ENCODE measurements at regions not wholly inside any gene's neighbourhood (a gene's known extent, or its start where the extent isn't known, plus 50 kb on each side); places are given as distances from the start of the nearest gene placed in this dataset.
"Not testable (repeated sequence)": the region's sequence is repeated elsewhere in the genome, so short reads cannot be mapped to it uniquely, and the experiment has no call there.

DNA sequence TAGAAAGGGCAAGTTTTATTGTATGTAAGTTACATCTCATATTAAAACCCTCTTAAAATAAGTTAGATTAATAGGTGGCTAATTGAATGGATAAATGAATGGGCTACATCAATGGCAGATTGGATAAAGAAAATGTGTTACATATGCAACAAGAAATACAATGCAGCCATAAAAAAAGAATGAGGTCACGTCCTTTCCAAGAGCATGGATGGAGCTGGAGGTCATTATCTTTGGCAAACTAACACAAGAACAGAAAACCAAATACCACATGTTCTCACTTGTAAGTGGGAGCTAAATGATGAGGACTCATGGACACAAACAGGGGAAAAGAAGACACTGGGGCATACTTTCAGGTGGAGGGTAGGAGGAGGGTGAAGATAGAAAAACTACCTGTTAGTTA, 182.2 kb upstream of the GNAI1 start:
- Histone ChIP-seq H3K27ac (ENCODE audit: low read depth, low read length) (no peak overlapping the region), H3K36me3 (ENCODE audit: insufficient read depth, low read length) (no peaks in the 10 kb centered on the region), H3K4me3 (ENCODE audit: low read depth in 1 of 2, low read length in 2 of 2) (no peak overlapping the region), H3K9me3 (ENCODE audit: low read length) (no peaks in the 10 kb centered on the region), H3K9ac (ENCODE audit: low read length) (no peak overlapping the region), H3K4me1 (ENCODE audit: insufficient read depth, low read length) (no peaks in the 10 kb centered on the region), H3K27me3 (ENCODE audit: control insufficient read depth in 1 of 2, insufficient read depth in 2 of 2, low read length in 2 of 2) (no peaks in the 10 kb centered on the region)

DNA sequence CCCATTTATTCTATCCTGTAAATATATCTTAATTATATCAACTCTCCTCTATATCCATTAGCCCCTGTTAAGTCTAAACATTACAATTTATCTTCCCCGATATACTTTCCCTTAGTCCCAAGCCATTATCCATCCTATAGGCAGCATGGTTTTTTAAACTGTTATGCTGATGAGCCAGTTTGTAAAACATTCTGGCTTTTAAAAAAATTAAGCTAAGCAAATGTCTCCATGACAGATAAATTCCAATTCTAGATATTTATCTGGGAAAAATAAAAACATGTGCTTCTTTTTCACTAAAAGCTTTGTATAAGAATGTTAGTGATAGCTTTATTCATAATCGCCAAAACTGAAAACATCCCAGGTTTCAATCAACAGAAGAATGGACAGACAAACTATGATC, 183.2 kb upstream of the GNAI1 start:
- Histone ChIP-seq H3K9me3 (ENCODE audit: low read length) (no peaks in the 10 kb centered on the region), H3K9ac (ENCODE audit: low read length) (no peak overlapping the region), H3K36me3 (ENCODE audit: insufficient read depth, low read length) (no peaks in the 10 kb centered on the region), H3K27ac (ENCODE audit: low read depth, low read length) (no peak overlapping the region), H3K4me1 (ENCODE audit: insufficient read depth, low read length) (no peaks in the 10 kb centered on the region), H3K4me3 (ENCODE audit: low read depth in 1 of 2, low read length in 2 of 2) (no peak overlapping the region), H3K27me3 (ENCODE audit: control insufficient read depth in 1 of 2, insufficient read depth in 2 of 2, low read length in 2 of 2) (no peaks in the 10 kb centered on the region)

DNA sequence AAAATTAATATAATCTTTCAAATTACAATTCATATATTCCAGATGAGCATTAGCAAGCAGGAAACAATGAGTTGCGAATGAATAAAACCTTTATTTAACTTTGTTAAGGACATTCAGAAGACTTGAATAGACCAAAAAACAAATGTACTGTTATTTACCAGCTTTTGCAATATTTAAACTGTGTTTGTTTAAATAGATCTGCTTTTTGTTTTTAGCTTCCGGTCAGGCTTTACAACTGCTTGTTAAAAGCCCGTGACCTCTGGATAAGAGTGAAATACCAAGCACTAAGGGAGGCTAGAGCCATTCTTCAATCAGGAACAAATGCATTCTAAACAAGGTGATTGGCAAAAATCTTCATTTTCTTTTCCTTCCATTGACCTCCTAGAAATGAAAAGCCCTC, 184.9 kb upstream of the GNAI1 start:
- Histone ChIP-seq H3K36me3 (ENCODE audit: insufficient read depth, low read length) (no peaks in the 10 kb centered on the region), H3K27me3 (ENCODE audit: control insufficient read depth in 1 of 2, insufficient read depth in 2 of 2, low read length in 2 of 2) (no peaks in the 10 kb centered on the region), H3K27ac (ENCODE audit: low read depth, low read length) (no peak overlapping the region), H3K9me3 (ENCODE audit: low read length) (no peaks in the 10 kb centered on the region), H3K9ac (ENCODE audit: low read length) (no peak overlapping the region), H3K4me1 (ENCODE audit: insufficient read depth, low read length) (no peaks in the 10 kb centered on the region), H3K4me3 (ENCODE audit: low read depth in 1 of 2, low read length in 2 of 2) (no peak overlapping the region)

DNA sequence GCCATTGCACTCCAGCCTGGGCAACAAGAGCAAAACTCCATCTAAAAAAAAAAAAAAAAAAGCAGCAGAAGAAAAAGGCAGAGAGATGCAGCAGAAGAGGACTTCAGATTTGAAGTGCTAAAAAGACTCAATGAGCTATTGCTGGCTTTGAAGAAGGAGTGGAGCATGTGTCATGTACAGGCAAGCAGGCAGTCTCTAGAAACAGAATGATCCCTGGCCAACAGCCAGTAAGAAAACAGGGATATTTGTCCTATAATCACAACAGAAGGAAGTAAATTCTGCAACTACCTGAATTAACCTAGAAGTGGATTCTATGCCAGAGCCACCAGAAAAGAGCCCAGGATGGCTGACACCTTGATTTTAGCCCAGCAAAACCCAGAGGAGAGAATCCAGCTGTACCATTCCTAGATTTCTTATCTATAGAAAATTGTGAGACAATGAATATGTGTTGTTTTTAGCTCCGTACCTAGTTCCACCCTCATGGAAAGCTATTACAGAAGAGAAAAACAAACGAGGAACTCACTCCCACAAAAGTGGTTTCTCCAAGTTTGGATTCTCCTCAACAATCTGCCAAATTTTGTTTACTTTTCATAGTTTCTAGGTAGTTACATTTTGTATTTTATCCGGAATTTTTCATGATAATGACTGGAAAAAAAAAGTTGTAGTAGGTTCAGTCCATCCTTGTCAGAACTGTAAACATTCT, 198.2 kb upstream of the GNAI1 start:
- no peaks in the 10 kb centered on the region for H3K4me1 ChIP-seq (ENCODE audit: insufficient read depth, low read length)
- no peak overlapping the region for H3K4me3 ChIP-seq (ENCODE audit: low read depth in 1 of 2, low read length in 2 of 2)
- H3K36me3 ChIP-seq (ENCODE audit: insufficient read depth, low read length), result no peaks in the 10 kb centered on the region
- H3K27ac ChIP-seq (ENCODE audit: low read depth, low read length), result no peak overlapping the region
- no peaks in the 10 kb centered on the region for H3K27me3 ChIP-seq (ENCODE audit: control insufficient read depth in 1 of 2, insufficient read depth in 2 of 2, low read length in 2 of 2)
- H3K9ac ChIP-seq (ENCODE audit: low read length), result no peak overlapping the region
- no peaks in the 10 kb centered on the region for H3K9me3 ChIP-seq (ENCODE audit: low read length)

DNA sequence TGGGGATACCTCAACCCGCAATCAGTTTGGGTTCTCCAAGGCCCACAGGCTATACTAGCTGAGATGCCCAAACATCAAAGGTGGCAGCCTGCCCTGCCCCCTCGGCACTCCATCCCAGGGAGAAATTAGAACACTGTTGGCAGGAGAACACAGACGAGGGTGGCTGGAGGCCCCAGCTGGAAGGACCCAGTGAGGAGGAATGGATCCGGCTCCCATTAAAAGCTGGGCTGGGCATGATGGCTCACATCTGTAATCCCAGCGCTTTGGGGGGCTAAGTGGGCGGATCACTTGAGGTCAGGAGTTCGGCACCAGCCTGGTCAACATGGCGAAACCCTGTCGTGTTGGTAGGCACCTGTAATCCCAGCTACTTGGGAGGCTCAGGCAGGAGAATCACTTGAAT, 199.9 kb upstream of the GNAI1 start:
- Histone ChIP-seq H3K36me3 (ENCODE audit: insufficient read depth, low read length) (no peaks in the 10 kb centered on the region), H3K4me3 (ENCODE audit: low read depth in 1 of 2, low read length in 2 of 2) (no peak overlapping the region), H3K9me3 (ENCODE audit: low read length) (no peaks in the 10 kb centered on the region), H3K27ac (ENCODE audit: low read depth, low read length) (no peak overlapping the region), H3K9ac (ENCODE audit: low read length) (no peak overlapping the region), H3K4me1 (ENCODE audit: insufficient read depth, low read length) (no peaks in the 10 kb centered on the region), H3K27me3 (ENCODE audit: control insufficient read depth in 1 of 2, insufficient read depth in 2 of 2, low read length in 2 of 2) (no peaks in the 10 kb centered on the region)

DNA sequence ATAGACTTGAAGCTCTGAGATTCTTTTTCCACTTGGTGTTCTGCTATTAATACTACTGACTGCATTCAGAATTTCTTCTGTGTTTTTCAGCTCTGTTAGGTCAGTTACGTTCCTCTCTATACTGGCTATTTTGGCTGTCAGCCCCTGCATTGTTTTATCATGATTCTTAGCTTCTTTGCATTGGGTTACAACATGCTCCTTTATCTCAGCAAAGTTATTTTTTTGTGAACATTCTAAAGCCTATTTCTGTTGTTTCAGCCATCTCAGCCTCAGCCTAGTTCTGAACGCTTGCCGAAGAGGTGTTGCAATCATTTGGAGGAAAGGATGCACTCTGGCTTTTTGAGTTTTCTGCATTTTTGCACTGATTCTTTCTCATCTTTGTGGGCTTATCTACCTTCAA, 201.5 kb upstream of the GNAI1 start:
- Histone ChIP-seq H3K27ac (ENCODE audit: low read depth, low read length) (no peak overlapping the region), H3K4me1 (ENCODE audit: insufficient read depth, low read length) (no peaks in the 10 kb centered on the region), H3K9me3 (ENCODE audit: low read length) (no peaks in the 10 kb centered on the region), H3K4me3 (ENCODE audit: low read depth in 1 of 2, low read length in 2 of 2) (no peak overlapping the region), H3K27me3 (ENCODE audit: control insufficient read depth in 1 of 2, insufficient read depth in 2 of 2, low read length in 2 of 2) (no peaks in the 10 kb centered on the region), H3K9ac (ENCODE audit: low read length) (no peak overlapping the region), H3K36me3 (ENCODE audit: insufficient read depth, low read length) (no peaks in the 10 kb centered on the region)

DNA sequence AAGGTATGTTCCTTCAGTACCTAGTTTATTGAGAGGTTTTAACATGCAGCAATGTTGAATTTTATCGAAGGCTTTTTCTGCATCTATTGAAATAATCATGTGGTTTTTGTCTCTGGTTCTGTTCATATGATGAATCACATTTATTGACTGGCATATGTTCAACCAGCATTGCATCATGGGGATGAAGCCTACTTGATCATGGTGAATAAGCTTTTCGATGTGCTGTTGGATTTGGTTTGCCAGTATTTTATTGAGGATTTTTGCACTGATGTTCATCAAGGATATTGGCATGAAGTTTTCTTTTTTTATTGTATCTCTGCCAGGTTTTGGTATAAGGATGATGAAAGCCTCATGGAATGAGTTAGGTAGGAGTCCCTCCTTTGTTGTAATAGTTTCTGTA, 204.0 kb upstream of the GNAI1 start:
- no peak overlapping the region for H3K4me3 ChIP-seq (ENCODE audit: low read depth in 1 of 2, low read length in 2 of 2)
- H3K36me3 ChIP-seq (ENCODE audit: insufficient read depth, low read length), result no peaks in the 10 kb centered on the region
- no peaks in the 10 kb centered on the region for H3K4me1 ChIP-seq (ENCODE audit: insufficient read depth, low read length)
- H3K27ac ChIP-seq (ENCODE audit: low read depth, low read length), result no peak overlapping the region
- H3K9ac ChIP-seq (ENCODE audit: low read length), result no peak overlapping the region
- no peaks in the 10 kb centered on the region for H3K27me3 ChIP-seq (ENCODE audit: control insufficient read depth in 1 of 2, insufficient read depth in 2 of 2, low read length in 2 of 2)
- no peaks in the 10 kb centered on the region for H3K9me3 ChIP-seq (ENCODE audit: low read length)

DNA sequence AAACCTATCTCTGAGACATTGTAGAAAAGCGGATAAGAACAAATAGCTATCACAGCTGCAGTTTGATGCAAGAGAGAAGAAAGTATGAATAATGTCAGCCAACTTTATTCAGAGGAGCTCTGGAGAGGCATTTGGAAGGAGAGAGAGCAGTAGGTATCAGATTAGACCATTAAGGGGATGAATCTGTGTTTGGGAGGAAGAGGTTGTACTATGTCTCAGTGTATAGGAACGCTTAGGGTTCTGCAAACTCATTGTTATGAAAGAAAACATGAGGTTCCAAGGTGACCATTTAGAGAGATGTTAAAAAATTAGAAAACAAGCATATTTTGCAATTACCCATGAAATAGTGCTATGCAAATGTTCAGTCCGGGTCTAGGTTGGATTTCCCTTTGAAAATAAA, 207.5 kb upstream of the GNAI1 start:
- Histone ChIP-seq H3K9me3 (ENCODE audit: low read length) (no peaks in the 10 kb centered on the region), H3K9ac (ENCODE audit: low read length) (no peak overlapping the region), H3K27ac (ENCODE audit: low read depth, low read length) (no peak overlapping the region), H3K4me3 (ENCODE audit: low read depth in 1 of 2, low read length in 2 of 2) (no peak overlapping the region), H3K27me3 (ENCODE audit: control insufficient read depth in 1 of 2, insufficient read depth in 2 of 2, low read length in 2 of 2) (no peaks in the 10 kb centered on the region), H3K36me3 (ENCODE audit: insufficient read depth, low read length) (no peaks in the 10 kb centered on the region), H3K4me1 (ENCODE audit: insufficient read depth, low read length) (no peaks in the 10 kb centered on the region)

DNA sequence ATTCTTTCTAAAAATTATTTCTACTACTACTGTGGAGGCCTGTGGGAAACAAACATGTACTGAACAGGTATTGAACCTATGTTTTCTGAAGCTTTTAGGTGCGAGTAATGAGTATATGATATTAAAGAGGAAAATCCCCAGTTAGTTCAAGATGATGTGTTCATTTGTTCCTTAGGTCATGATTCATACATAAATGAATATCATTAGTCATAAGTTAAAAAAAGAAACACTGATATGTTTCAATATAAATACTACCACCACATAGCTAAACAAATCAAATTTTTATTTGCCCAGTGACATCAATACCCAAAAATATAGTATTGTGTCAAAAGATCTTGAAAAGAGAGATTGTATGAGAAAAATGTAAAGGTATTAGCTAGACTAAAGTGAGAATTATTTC, 210.7 kb upstream of the GNAI1 start:
- no peaks in the 10 kb centered on the region for H3K4me1 ChIP-seq (ENCODE audit: insufficient read depth, low read length)
- no peaks in the 10 kb centered on the region for H3K27me3 ChIP-seq (ENCODE audit: control insufficient read depth in 1 of 2, insufficient read depth in 2 of 2, low read length in 2 of 2)
- H3K27ac ChIP-seq (ENCODE audit: low read depth, low read length), result no peak overlapping the region
- H3K36me3 ChIP-seq (ENCODE audit: insufficient read depth, low read length), result no peaks in the 10 kb centered on the region
- no peak overlapping the region for H3K4me3 ChIP-seq (ENCODE audit: low read depth in 1 of 2, low read length in 2 of 2)
- no peaks in the 10 kb centered on the region for H3K9me3 ChIP-seq (ENCODE audit: low read length)
- H3K9ac ChIP-seq (ENCODE audit: low read length), result no peak overlapping the region

DNA sequence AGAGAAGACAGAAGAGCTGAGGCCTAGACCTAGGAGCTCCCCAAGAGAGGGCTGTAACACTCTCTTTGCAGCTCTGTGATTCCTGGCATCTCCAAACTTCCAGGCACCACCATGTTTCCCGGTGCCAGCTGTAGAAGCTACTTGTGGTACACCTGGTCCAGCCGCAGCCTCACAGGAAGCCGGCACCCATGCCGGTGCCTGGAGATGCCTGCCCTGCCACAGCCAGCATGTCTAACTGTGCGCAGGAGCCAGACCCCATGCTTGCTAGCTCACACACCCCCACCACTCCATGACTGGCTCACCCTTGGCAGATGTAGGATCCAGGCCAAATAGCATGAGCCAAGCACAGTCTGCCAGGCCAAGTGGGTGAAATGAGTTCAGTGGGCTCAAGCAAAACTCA, 211.7 kb upstream of the GNAI1 start:
- H3K9ac ChIP-seq (ENCODE audit: low read length), result no peak overlapping the region
- no peak overlapping the region for H3K27ac ChIP-seq (ENCODE audit: low read depth, low read length)
- no peaks in the 10 kb centered on the region for H3K27me3 ChIP-seq (ENCODE audit: control insufficient read depth in 1 of 2, insufficient read depth in 2 of 2, low read length in 2 of 2)
- no peaks in the 10 kb centered on the region for H3K4me1 ChIP-seq (ENCODE audit: insufficient read depth, low read length)
- no peaks in the 10 kb centered on the region for H3K36me3 ChIP-seq (ENCODE audit: insufficient read depth, low read length)
- no peaks in the 10 kb centered on the region for H3K9me3 ChIP-seq (ENCODE audit: low read length)
- H3K4me3 ChIP-seq (ENCODE audit: low read depth in 1 of 2, low read length in 2 of 2), result no peak overlapping the region

DNA sequence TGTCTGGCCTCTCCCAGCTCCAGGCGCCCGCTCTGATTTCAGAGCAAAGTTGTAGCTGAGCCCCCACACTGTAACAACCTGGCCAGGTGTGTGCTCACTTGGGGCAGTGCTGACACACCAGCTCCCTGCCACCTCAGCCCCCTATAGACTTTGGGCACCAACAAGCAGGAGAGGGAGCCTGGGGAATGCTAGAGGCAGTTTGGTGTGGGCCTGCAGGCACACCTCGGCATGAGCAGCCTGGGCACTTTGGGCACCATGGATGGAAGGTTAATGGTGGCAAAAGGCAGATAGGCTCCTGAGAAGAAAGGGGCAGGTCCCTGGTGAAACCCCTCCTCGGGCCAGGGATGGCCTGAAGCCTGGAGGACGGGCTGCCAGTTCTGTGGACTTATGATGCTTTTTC, 212.7 kb upstream of the GNAI1 start:
- Histone ChIP-seq H3K36me3 (ENCODE audit: insufficient read depth, low read length) (no peaks in the 10 kb centered on the region), H3K9ac (ENCODE audit: low read length) (no peak overlapping the region), H3K4me3 (ENCODE audit: low read depth in 1 of 2, low read length in 2 of 2) (no peak overlapping the region), H3K27me3 (ENCODE audit: control insufficient read depth in 1 of 2, insufficient read depth in 2 of 2, low read length in 2 of 2) (no peaks in the 10 kb centered on the region), H3K4me1 (ENCODE audit: insufficient read depth, low read length) (no peaks in the 10 kb centered on the region), H3K27ac (ENCODE audit: low read depth, low read length) (no peak overlapping the region), H3K9me3 (ENCODE audit: low read length) (no peaks in the 10 kb centered on the region)

DNA sequence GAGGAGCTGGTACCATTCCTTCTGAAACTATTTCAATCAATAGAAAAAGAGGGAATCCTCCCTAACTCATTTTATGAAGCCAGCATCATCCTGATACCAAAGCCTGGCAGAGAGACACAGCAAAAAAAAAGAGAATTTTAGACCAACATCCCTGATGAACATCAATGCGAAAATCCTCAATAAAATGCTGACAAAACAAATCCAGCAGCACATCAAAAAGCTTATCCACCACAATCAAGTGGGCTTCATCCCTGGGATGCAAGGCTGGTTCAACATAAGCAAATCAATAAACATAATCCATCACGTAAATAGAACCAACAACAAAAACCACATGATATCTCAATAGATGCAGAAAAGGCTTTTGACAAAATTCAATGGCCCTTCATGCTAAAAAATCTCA, 216.0 kb upstream of the GNAI1 start:
- not testable (repeated sequence) for H3K4me3 ChIP-seq (ENCODE audit: low read depth in 1 of 2, low read length in 2 of 2); H3K27ac ChIP-seq (ENCODE audit: low read depth, low read length); H3K9ac ChIP-seq (ENCODE audit: low read length); H3K4me1 ChIP-seq (ENCODE audit: insufficient read depth, low read length); H3K27me3 ChIP-seq (ENCODE audit: control insufficient read depth in 1 of 2, insufficient read depth in 2 of 2, low read length in 2 of 2); H3K9me3 ChIP-seq (ENCODE audit: low read length); H3K36me3 ChIP-seq (ENCODE audit: insufficient read depth, low read length)
